Ovary (tissue), 7 donors: ENCODE measurements at regions not wholly inside any gene's neighbourhood (a gene's known extent, or its start where the extent isn't known, plus 50 kb on each side); places are given as distances from the start of the nearest gene placed in this dataset.
A peak's percentile ranks its signal among the peaks of the same experiment; 100 is the strongest.

Experiments used
- DNase-seq, 5 donors: peaks; one replicate each; pipeline ENCODE4 v3.0.0-alpha.2; 2019 to 2020
- H3K27ac ChIP-seq, 2 donors: fragments of 200-600 bp; one replicate each; pipeline versions ENCODE4 v1.5.1 to v1.8.0; 2019 to 2022
- H3K27me3 ChIP-seq: fragments of 200-600 bp; one replicate; pipeline ENCODE4 v1.8.0; 2022
- H3K36me3 ChIP-seq: fragments of 200-600 bp; sonication (generic); one replicate; pipeline ENCODE4 v1.5.1; 2019
- H3K4me1 ChIP-seq: one replicate; pipeline ENCODE4 v1.8.1; 2013; ENCODE audit warnings: mild to moderate bottlenecking, moderate library complexity; ENCODE audit not compliant: insufficient read depth
- H3K4me3 ChIP-seq: fragments of 200-600 bp; sonication (generic); one replicate; pipeline ENCODE4 v1.5.1; 2017
- H3K9me3 ChIP-seq, 2 donors: fragments of 200-600 bp in 1 of 2; sonication (generic) in 1 of 2; one replicate each; pipeline versions ENCODE4 v1.5.1 to v1.8.1; 2013 to 2019; ENCODE audit warnings: mild to moderate bottlenecking in 1 of 2, moderate library complexity in 1 of 2
- CTCF ChIP-seq, 3 donors: fragments of 450-650 bp in 2 of 3; fragments of 200-600 bp in 1 of 3; IDR thresholded peaks; one replicate each; pipeline versions ENCODE4 v1.5.1 to v1.8.0; 2016 to 2022; ENCODE audit warnings: antibody characterized with exemption in 3 of 3, mild to moderate bottlenecking in 1 of 3
- EP300 ChIP-seq: sonication (generic); formaldehyde crosslinking; IDR thresholded peaks from one replicate; pipeline ENCODE4 v1.6.1; 2017; ENCODE audit warnings: antibody characterized with exemption
- POLR2A ChIP-seq: fragments of 450-650 bp; IDR thresholded peaks from one replicate; pipeline ENCODE4 v1.6.1; 2017; ENCODE audit warnings: antibody characterized with exemption, mild to moderate bottlenecking, moderate library complexity
- WGBS, 3 donors: extraction: QIAGEN DNeasy Blood & Tissue Kit in 1 of 3; methylation state at CpG; one replicate each; pipeline versions ENCODE4 v1.1.5 to v1.1.7; 2013 to 2017; 5-methylcytosine and 5-hydroxymethylcytosine counted together
- intact Hi-C, 4 donors: fragments of 100-400 bp; cut with DNase I; formaldehyde crosslinking; loops; one replicate each; pipeline versions ENCODE4 v1.11.0 to v1.15.1; 2022 to 2023
- donor health status: DM: no; HTN: no; CAD: no; lungs with moderate emphysema.
- donor health status: DM: no; HTN: no; CAD: no.
- donor health status: Bipolar disorder and iron deficiency.
- donor health status: DM: no; HTN: no; CAD: no.
- donor health status: DM: yes; HTN: yes; CAD: no.

DNA sequence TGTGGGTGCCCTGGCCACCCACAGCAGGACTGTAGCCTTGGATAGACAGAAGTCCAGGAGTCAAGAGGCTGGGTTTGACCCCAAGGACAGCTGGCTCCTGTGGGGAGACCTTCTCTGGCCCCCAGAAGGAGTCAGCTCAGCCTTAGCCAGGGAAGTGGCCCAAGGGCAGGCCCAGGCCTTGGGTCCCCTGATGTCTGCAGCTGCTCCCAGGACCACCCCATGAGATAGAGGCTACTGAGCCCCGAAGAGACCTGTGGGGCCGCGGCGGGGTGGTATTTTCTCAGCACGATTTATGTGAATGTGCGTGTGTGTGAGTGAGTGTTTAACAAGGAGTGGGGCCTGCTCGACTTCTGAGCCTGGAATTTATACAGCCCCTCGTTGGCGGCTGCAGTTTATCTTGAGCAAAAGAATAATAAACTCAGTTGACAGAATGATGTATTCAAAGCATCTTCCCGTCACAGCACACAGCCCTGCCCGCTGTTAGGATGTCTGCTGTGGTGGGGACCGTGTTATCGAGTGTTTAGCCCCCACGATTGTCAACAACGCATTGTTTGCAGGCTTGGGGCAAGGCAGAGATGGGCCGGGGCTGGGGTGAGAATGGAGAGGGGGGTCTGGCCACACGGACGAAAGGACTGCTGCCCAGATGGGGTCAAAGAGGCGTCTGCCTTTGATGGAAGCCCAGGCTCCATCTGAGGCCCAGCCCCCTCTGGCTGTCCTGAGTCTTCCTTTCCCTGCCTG lies 163.3 kb downstream of the VEGFA start:
- Histone ChIP-seq H3K27me3 (no peaks in the 10 kb centered on the region), H3K9me3 (no peaks in the 10 kb centered on the region), H3K27ac (no peak overlapping the region), H3K4me3 (no peak overlapping the region), H3K4me1 (peaks cover 1% of the 10 kb centered on the region), H3K36me3 (no peaks in the 10 kb centered on the region)
- peak in 1 of 5 donors; percentile 26 for DNase-seq
- intact Hi-C loops = no loop called here
- WGBS, 3 donors = 24 to 43% (median 42%) methylated on average over 19 of the region's 19 CpGs
- TF ChIP-seq POLR2A (no peak), CTCF (IDR thresholded peaks at IDR 0.05) (no peak), EP300 (no peak)

DNA sequence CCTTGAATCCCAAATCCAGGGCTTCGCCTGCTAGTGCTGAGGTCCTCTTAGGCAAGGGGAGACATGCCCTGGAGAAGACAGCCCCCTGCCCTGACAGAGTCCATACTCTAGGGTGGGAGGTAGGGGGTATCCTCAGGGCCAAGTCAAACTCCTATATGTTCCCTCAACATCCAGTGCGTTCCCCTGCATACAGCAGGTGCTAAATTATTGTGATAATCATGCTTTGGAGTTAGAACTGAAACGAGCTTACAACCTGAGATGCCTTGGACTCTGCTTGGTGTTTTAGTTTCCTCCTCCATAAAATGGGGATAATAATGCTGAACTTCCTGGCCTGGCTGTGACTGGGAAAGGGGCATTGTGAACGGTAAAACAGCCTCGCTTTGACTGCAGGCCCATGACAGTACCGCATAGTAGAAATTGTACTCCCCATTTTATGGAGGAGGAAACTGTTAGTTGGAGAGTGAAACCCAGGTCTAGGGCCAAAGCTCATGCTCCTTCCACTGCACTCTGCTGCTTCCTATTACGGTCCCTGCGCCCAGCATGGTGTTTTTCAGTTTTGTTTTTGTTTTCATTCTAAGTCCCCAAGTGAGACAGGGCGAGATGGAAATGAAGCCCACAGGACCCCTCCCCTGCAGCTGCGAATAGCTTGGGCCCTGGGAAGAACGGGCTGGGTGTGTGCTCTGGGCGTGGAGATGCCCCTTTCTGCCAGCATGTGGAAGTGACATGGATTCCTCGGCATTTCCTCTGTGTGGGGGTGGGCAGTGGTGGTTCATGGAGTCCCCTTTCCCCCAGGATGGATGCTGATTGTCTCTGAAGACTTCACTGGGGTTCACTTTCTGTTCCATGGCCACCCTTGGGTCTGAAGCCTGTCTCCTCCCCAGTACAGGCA lies 162.5 kb downstream of the VEGFA start:
- DNase-seq = peak in 1 of 5 donors; percentile 19

GRCh38 chr6:43931201-43931600 lies 161.2 kb downstream of the VEGFA start:
- intact Hi-C loops = no loop called here
- WGBS, 3 donors = 75 to 81% (median 75%) methylated on average over 6 of the region's 6 CpGs
- TF ChIP-seq CTCF (IDR thresholded peaks at IDR 0.05) (no peak), POLR2A (no peak), EP300 (no peak)
- H3K4me1 ChIP-seq = peaks cover 1% of the 10 kb centered on the region
- H3K36me3 ChIP-seq = no peaks in the 10 kb centered on the region
- DNase-seq = no peak
- H3K27ac ChIP-seq = no peak overlapping the region
- no peaks in the 10 kb centered on the region for H3K27me3 ChIP-seq
- no peaks in the 10 kb centered on the region for H3K9me3 ChIP-seq
- H3K4me3 ChIP-seq = no peak overlapping the region

More for the DNA sequence above, 162.5 kb downstream of the VEGFA start:
- TF ChIP-seq CTCF (IDR thresholded peaks at IDR 0.05) = no peak
- TF ChIP-seq EP300 = no peak
- no peak for TF ChIP-seq POLR2A
- no peak overlapping the region for H3K4me3 ChIP-seq
- H3K9me3 ChIP-seq = no peaks in the 10 kb centered on the region
- peaks cover 1% of the 10 kb centered on the region for H3K4me1 ChIP-seq
- H3K36me3 ChIP-seq = no peaks in the 10 kb centered on the region
- intact Hi-C loops = no loop called here
- H3K27me3 ChIP-seq = no peaks in the 10 kb centered on the region
- 72 to 87% (median 78%) methylated on average over 13 of the region's 13 CpGs for WGBS, 3 donors
- no peak overlapping the region for H3K27ac ChIP-seq

DNA sequence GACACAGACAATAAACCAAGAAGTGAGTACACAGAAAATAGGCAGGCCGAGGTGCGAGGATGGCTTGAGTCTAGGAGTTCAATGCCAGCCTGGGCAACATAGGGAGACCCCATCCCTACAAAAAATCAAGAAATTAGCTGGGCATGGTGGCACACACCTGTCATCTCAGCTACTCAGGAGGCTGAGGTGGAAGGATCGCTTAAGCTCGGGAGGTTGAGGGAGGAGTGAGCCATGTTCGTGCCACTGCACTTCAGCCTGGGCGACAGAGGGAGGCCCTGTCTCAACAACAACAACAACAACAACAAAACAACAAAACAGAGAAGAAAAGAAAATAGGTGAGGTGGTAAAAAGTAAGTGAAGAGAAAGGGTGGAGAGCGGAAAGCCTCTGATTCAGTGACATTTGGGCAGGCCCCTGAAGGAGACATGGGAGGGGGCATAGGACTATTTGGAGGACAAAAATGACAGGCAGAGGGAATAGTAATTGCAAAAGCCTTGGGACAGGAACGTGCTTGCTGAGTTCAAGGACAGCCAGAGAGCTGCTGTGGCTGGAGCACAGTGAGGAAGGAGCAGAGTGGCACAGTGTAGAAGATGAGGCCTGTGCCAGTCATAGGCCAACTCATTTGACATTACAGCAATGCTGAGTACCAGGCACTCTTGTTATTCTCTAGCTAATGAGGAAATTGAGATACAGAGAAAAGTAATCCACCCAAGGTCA lies 160.6 kb downstream of the VEGFA start:
- 88 to 94% (median 92%) methylated on average over 8 of the region's 8 CpGs for WGBS, 3 donors
- Histone ChIP-seq H3K27ac (no peak overlapping the region), H3K27me3 (no peaks in the 10 kb centered on the region), H3K4me1 (peaks cover 1% of the 10 kb centered on the region), H3K4me3 (no peak overlapping the region), H3K36me3 (no peaks in the 10 kb centered on the region), H3K9me3 (no peaks in the 10 kb centered on the region)
- DNase-seq = peak in 1 of 5 donors; percentile 4
- intact Hi-C loops = no loop called here
- TF ChIP-seq EP300 = no peak
- TF ChIP-seq POLR2A = no peak
